ENCODE measurements at regions not wholly inside any gene's neighbourhood (a gene's known extent, or its start where the extent isn't known, plus 50 kb on each side); places are given as distances from the start of the nearest gene placed in this dataset.
"Not testable (repeated sequence)": the region's sequence is repeated elsewhere in the genome, so short reads cannot be mapped to it uniquely, and the experiment has no call there.

GRCh38 chr2:150271952-150272802 is 215.3 kb downstream of the RND3 start:
- peak; percentile 30 for DNase-seq (ENCODE audit: low spot score)
- FAIRE-seq, result no peak

- DNase-seq (ENCODE audit: low spot score) (no peak), FAIRE-seq (no peak)
These were observed 219.6 kb downstream of the RND3 start for GRCh38 chr2:150267651-150268415.

DNA sequence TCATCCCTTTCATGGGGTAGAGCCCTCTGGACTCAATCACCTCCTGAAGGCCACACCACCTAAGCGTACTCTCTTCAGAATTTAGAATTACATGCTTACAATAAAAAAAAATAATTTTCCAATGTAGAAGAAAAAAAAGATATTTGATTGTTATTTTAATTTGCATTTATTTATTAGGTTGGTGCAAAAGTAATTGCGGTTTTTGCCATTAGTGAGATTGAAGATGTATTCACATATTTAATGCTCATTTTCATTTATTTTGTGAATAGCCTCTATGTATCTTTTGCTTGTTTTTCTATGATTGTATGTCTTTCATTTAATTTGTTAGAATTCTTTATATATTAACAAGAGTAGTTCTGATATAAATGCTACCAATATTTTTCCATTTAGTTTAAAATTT is 220.5 kb downstream of the RND3 start:
- no peak for FAIRE-seq
- DNase-seq (ENCODE audit: low spot score), result no peak

- FAIRE-seq, result no peak
- DNase-seq (ENCODE audit: low spot score), result no peak
These were observed 223.0 kb downstream of the RND3 start for GRCh38 chr2:150264442-150264841.

DNA sequence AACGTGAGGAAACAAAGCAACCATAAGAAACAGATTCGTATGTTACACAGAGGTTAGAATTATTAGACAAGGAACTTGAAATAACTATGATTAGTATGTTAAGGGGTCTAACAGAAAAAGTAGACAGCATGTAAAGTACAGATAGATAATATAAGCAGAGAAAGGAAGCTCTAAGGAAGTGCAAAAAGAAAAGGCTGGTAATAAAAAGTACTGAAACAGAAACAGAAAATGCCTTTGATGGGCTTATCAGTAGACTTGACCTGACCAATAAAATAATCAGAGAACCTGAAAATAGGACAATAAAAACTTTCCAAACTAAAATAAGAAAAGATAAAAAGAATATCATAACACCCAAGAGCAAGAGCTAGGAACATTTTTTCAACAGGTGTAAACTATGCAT is 225.8 kb downstream of the RND3 start:
- FAIRE-seq, result no peak
- DNase-seq (ENCODE audit: low spot score), result no peak

DNA sequence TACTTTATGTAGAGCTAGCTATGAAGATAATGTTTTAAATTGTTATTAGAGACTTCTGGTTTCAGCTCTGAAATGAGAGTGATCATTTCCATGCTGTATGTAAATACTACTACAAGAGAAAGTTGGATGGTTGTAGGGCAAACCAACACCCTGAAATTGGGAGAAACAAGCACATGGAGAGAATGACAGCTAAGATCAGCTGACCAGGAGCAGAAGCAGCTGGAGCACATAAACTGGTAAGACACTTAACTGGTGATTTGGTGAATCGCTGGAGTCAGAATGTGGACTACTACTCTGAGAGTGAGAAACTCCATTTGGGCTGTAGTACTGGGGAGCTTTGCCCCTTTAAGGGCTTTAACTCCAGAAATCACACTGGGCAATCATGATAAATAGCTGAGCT is 226.8 kb downstream of the RND3 start:
- FAIRE-seq (no peak), DNase-seq (ENCODE audit: low spot score) (no peak)

DNA sequence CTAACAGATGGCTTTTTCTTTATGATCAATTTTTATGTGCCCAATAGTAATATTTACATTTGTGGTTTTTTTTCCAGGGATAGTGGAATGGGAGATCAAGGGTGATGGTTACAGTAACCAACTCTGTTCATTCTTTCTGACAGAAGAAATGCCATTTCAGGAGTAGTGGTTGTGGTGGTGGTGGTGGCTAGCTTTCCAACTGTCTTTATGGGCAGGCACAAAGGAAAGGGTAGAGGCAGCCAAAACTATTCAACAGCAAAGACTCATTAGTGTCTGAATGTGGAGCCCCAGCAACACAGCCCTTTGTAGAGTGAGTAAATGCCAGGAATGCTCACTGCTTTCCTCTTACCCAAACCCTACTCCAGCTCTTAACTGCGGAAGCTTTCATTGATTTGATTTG is 227.7 kb downstream of the RND3 start:
- DNase-seq (ENCODE audit: low spot score), result no peak
- no peak for FAIRE-seq

DNA sequence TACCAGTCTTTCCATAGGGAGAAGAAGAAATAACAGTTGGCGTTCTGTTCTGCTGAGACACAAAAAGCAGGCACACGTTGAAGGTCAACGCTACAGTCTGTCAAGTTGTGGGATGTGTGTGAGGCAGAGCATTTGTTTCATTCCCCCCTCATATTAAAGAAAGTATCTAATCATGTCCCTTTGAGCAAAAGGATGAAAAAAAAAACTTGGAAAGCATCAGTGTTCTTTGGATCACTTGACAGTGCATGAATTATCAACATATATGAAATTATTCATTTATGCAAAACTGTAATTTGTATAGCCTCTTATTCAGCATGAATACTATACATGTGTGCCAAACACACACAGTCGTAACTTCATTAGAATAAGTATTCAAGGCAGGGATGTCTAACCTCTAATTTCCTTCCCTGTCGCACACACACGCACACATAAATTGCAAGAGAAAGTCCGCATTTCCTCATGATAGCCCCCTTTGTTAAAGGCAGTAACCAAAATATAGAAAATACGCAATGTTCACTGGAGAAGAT is 228.6 kb downstream of the RND3 start:
- FAIRE-seq (no peak), DNase-seq (ENCODE audit: low spot score) (no peak)

DNA sequence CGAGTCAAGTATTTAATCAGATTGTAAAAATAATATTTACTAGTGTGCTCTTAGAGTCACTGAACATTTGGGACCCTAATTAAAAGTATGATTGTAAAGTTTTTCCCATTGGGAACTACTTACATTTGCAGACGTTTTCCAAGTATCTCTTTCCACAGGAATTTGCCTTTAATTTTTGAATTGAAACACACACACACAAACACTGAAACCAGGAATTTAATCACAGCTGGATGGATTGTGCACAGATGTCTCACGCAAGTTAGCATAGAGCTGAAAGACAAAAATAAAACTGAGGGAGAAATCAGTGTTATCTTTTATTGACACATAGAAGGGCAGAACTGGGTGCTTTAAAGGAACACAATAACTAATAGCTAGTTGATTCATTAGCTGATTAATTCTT is 230.7 kb downstream of the RND3 start:
- DNase-seq (ENCODE audit: low spot score) (no peak), FAIRE-seq (no peak)

DNA sequence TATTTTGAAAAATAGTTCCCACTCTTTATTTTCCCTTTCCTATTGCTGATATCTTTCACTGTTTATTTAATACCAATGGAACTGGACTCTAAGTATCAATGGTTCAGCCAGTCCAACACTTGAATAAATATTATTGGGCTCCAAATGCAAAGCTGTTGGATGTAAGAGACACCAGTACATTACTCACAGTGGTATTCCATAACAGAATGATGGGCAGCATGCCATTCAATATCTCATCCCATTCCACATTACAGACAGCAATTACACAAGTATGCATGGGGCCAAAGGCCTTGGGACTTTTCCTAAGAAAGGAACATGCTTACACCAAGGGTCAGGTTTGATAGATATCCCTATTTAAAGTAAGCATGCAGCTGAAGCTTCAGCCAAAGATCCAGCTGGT is 231.9 kb downstream of the RND3 start:
- DNase-seq (ENCODE audit: low spot score) (no peak), FAIRE-seq (no peak)

DNA sequence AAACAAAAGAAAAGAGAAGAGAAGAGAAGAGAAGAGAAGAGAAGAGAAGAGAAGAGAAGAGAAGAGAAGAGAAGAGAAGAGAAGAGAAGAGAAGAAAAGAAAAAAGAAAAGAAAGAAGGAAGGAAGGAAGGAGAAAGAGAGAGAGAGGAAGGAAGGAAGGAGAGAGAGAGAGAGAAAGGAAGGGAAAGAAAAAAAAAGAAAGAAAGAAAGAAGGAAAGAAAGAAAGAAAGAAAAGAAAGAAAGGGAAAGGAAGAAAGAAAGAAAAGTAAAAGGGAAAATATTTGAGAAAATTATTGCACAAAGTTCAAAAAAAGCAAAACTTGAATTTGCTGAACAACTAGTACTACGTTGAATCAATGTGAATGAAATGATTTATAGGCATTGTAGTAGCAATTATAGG is 237.7 kb downstream of the RND3 start:
- not testable (repeated sequence) for FAIRE-seq; DNase-seq (ENCODE audit: low spot score)

DNA sequence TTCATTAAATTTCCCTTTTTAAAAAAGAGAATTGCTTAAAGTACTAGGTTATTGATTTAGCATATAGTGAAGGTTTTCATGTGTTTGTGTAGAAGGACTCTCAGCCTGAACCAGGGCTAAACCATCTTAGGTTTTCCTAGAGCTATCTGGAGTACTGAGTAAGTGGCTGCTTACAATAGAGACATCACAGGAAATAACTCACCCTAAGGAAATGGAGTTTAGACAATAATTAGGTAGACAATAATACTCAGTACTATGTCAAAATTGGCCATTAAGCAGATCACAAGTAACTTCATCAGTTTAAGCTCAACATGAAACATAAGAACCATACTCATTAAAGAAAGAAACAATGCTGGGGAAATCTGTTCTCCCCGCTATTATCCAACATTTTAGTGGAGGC is 240.0 kb downstream of the RND3 start:
- DNase-seq (ENCODE audit: low spot score) (no peak), FAIRE-seq (no peak)

GRCh38 chr2:150234787-150235446 is 252.6 kb downstream of the RND3 start:
- no peak for DNase-seq (ENCODE audit: low spot score)

GRCh38 chr2:150232871-150233270 is 254.6 kb downstream of the RND3 start:
- DNase-seq (ENCODE audit: low spot score), result no peak
- no peak for FAIRE-seq

More at GRCh38 chr2:150234787-150235446, 252.6 kb downstream of the RND3 start:
- no peak for FAIRE-seq

- DNase-seq (ENCODE audit: low spot score) (no peak), FAIRE-seq (no peak)
These were observed 255.1 kb downstream of the RND3 start for GRCh38 chr2:150232321-150232720.

DNA sequence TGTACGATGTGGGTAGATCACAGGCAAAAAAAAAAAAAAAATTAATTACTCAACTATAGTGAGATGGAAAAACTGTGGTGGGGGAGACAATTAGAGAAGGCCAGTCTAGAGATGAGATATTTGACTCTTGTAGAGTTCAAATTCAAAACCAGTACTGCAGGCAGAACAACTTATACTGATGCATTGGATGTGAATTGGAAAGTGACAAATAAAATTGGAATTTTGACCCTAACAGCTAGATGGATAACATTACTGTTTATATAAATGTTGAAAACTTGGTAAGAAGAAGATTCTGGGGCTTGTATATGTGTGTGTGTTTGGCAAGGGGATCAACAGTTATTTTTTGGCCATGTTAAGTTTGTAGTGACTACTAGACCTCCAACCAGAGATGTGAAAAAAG is 256.9 kb downstream of the RND3 start:
- FAIRE-seq, result no peak
- no peak for DNase-seq (ENCODE audit: low spot score)

DNA sequence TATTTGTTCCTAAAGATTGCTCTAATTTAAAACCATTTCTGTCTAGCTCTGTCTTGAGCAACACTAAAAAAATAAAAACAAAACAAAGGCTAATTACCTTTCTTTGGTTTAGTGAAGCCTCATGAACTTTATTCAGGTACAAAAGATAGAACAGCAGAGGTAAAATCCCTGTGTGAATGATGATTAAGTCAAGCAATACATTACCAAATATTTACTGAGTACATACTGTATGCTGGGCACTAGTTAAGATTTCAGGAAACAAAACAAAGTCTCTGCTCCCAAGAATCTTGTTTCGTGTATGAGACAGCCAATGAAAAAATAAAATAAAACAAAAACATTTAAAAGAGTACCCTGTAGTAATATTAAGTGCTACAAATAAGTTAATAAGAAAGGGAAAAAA is 257.5 kb downstream of the RND3 start:
- no peak for FAIRE-seq

GRCh38 chr2:150228936-150229335 is 258.5 kb downstream of the RND3 start:
- no peak for FAIRE-seq

More for the DNA sequence above, 257.5 kb downstream of the RND3 start:
- DNase-seq (ENCODE audit: low spot score), result no peak

DNA sequence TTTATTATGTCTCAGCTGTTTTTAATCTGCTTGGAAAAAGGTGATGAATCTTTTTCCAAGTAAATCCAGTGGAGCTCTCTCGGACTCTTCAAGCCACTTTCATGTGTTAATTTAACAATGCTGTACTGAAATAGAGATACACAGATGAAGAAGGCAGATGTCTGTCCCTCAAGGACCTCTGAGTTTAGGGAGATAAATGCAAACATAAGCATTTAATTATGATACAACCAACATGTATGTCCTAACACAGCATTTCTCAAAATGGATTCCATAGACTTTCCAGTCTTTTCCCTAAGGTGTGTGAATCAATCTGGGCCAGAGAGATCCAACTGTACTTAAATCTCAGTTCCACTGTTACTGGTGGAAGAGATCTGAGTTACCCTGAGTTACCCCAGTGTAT is 262.4 kb downstream of the RND3 start:
- no peak for DNase-seq (ENCODE audit: low spot score)
- FAIRE-seq, result no peak

More at GRCh38 chr2:150228936-150229335, 258.5 kb downstream of the RND3 start:
- DNase-seq (ENCODE audit: low spot score), result no peak

DNA sequence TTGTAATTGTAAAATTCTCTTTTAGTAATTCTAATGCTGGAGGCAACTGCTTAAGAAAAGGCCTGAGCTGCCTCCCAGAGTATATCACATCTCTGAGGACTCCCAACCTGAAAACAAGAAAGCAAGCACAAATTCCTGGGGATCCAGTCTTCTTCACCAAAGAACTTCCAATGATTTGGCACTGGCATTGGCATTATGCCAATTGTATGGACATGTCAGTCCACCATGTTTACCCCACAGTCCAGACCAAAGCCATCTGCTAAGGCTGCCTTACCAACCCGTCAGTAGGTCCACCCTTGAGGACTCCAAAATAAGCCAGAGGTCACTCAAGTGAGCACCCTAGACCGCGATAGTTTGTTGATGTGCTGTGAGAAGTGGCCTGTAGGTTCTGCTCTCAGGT is 263.1 kb downstream of the RND3 start:
- DNase-seq (ENCODE audit: low spot score) (no peak), FAIRE-seq (no peak)

- no peak for DNase-seq (ENCODE audit: low spot score)
- FAIRE-seq, result no peak
These were observed 264.5 kb downstream of the RND3 start for GRCh38 chr2:150222942-150223341.

- no peak for FAIRE-seq
- DNase-seq (ENCODE audit: low spot score), result no peak
These were observed 265.1 kb downstream of the RND3 start for GRCh38 chr2:150222379-150222778.
